HepG2 (cell line): ENCODE measurements at regions not wholly inside any gene's neighbourhood (a gene's known extent, or its start where the extent isn't known, plus 50 kb on each side); places are given as distances from the start of the nearest gene placed in this dataset.

Experiments
- ATAC-seq: fragments of 200-7000 bp; cut with Tn5 transposase; 3 replicates; pipeline ENCODE4 v1.9.1; 2020; ENCODE audit warnings: mild to moderate bottlenecking, moderate library complexity
- BruUV-seq: library from RNA; stranded (reverse); fragments of 400-500 nt; replicated peaks from 2 replicates; lab custom pipeline; 2021; lab: Mats Ljungman, UMichigan
- CTCF ChIA-PET: fragments of 300-600 bp; formaldehyde crosslinking; extraction: SDS; loops from one replicate; lab custom pipeline; 2021; ENCODE audit warnings: low total read pairs, inconsistent platforms, low intra/inter-chr PET ratio; lab: Yijun Ruan, JAX
- POLR2A ChIA-PET: fragments of 350-600 bp; sonication (Branson Sonifier 250); formaldehyde crosslinking; loops from one replicate; lab custom pipeline; 2020; ENCODE audit warnings: antibody characterized with exemption, inconsistent platforms; lab: Yijun Ruan, JAX
- DNase-seq: peaks from one replicate; pipeline ENCODE4 v3.0.0-alpha.2; 2015; ENCODE audit warnings: low spot score
- FAIRE-seq: peaks from 3 replicates; lab custom pipeline; 2011; peaks lifted over from hg19 to GRCh38; lab: Jason Lieb, UNC
- H2AFZ ChIP-seq: one replicate; pipeline ENCODE4 v1.6.1; 2011; ENCODE audit warnings: low read length, inconsistent platforms
- H3K27ac ChIP-seq: fragments of 300-600 bp; 3 replicates; pipeline ENCODE4 v1.8.0; 2011; ENCODE audit warnings: mixed run types, mild to moderate bottlenecking, mixed read lengths, low read length, inconsistent platforms; ENCODE audit not compliant: insufficient read depth; ENCODE audit errors: extremely low read length
- H3K27me3 ChIP-seq, 2 experiments: fragments of 200-600 bp in 1 of 2; 2 replicates in 1 of 2; 3 replicates in 1 of 2; pipeline versions ENCODE4 v1.6.0 to v1.8.0; 2011; ENCODE audit warnings: low read length in 2 of 2, mild to moderate bottlenecking in 2 of 2, moderate library complexity in 2 of 2, inconsistent platforms in 1 of 2; ENCODE audit not compliant: insufficient read depth in 2 of 2, control insufficient read depth in 1 of 2
- H3K36me3 ChIP-seq, 2 experiments: fragments of 200-600 bp in 1 of 2; replicated peaks in 1 of 2; 2 replicates in 1 of 2; 3 replicates in 1 of 2; pipeline versions ENCODE4 v1.5.1 to v1.8.0; 2011; ENCODE audit warnings: low read length in 2 of 2, inconsistent platforms in 1 of 2; ENCODE audit not compliant: insufficient read depth in 2 of 2, control insufficient read depth in 1 of 2
- H3K4me1 ChIP-seq: 2 replicates; pipeline ENCODE4 v1.5.1; 2012; ENCODE audit warnings: low read length, inconsistent platforms; ENCODE audit not compliant: insufficient read depth
- H3K4me2 ChIP-seq: 2 replicates; pipeline ENCODE4 v1.6.0; 2011; ENCODE audit warnings: low read depth, low read length, inconsistent platforms
- H3K4me3 ChIP-seq, 3 experiments: fragments of 200-600 bp in 1 of 3; sonication (generic), shearing (Covaris generic) in 1 of 3; replicated peaks in 1 of 3; 2 replicates each; pipeline ENCODE4 v1.5.1; 2011 to 2016; ENCODE audit warnings: low read length in 3 of 3, inconsistent platforms in 2 of 3, low read depth in 2 of 3, mild to moderate bottlenecking in 2 of 3, control low read depth in 1 of 3, mixed read lengths in 1 of 3; ENCODE audit not compliant: insufficient read depth in 1 of 3
- H3K79me2 ChIP-seq: one replicate; pipeline ENCODE4 v1.6.1; 2011; ENCODE audit warnings: low read length, inconsistent platforms; ENCODE audit not compliant: insufficient read depth
- H3K9ac ChIP-seq: 2 replicates; pipeline ENCODE4 v1.6.0; 2011; ENCODE audit warnings: mild to moderate bottlenecking, low read depth, low read length, inconsistent platforms; ENCODE audit not compliant: insufficient read depth
- H3K9me3 ChIP-seq: 2 replicates; pipeline ENCODE4 v1.5.1; 2012; ENCODE audit warnings: mild to moderate bottlenecking, low read length
- H4K20me1 ChIP-seq: 2 replicates; pipeline ENCODE4 v1.6.0; 2011; ENCODE audit warnings: inconsistent platforms, mild to moderate bottlenecking, low read length, moderate library complexity; ENCODE audit not compliant: insufficient read depth
- AGO2 ChIP-seq: fragments of 200-400 bp; formaldehyde crosslinking; optimal IDR thresholded peaks from 2 replicates; pipeline ENCODE3; 2017; ENCODE audit warnings: mild to moderate bottlenecking, low read depth, low read length, moderate library complexity
- AHR ChIP-seq: IDR thresholded peaks from 2 replicates; pipeline ENCODE4 v1.6.1; 2018; ENCODE audit warnings: missing genetic modification reagents, missing compliant biosample characterization
- HMG20A ChIP-seq: IDR thresholded peaks from 2 replicates; pipeline ENCODE4 v1.6.1; 2016; ENCODE audit warnings: borderline replicate concordance
- PHF8 ChIP-seq: sonication (generic); formaldehyde crosslinking; IDR thresholded peaks from 2 replicates; pipeline ENCODE4 v1.5.0; 2020; ENCODE audit warnings: missing genetic modification reagents
- SRY ChIP-seq: sonication (generic); formaldehyde crosslinking; IDR thresholded peaks from 2 replicates; pipeline ENCODE4 v1.8.0; 2022; ENCODE audit warnings: mild to moderate bottlenecking, missing genetic modification reagents
- ZFP1 ChIP-seq: IDR thresholded peaks from 2 replicates; pipeline ENCODE4 v1.6.1; 2016
- ZNF317 ChIP-seq: sonication (generic); formaldehyde crosslinking; IDR thresholded peaks from 2 replicates; pipeline ENCODE4 v1.5.0; 2020; ENCODE audit warnings: mild to moderate bottlenecking, missing genetic modification reagents
- ZNF34 ChIP-seq: sonication (generic); formaldehyde crosslinking; IDR thresholded peaks from 2 replicates; pipeline ENCODE4 v1.4.0; 2020; ENCODE audit warnings: mild to moderate bottlenecking, missing genetic modification reagents, borderline replicate concordance
- ZNF343 ChIP-seq: sonication (generic); formaldehyde crosslinking; IDR thresholded peaks from 2 replicates; pipeline ENCODE4 v1.4.0; 2020; ENCODE audit warnings: mild to moderate bottlenecking, missing genetic modification reagents
- ZNF598 ChIP-seq: sonication (generic); formaldehyde crosslinking; IDR thresholded peaks from 2 replicates; pipeline ENCODE4 v1.5.1; 2020; ENCODE audit warnings: mild to moderate bottlenecking, missing genetic modification reagents, borderline replicate concordance
- WGBS: methylation state at CpG from one replicate; pipeline ENCODE4 v1.1.6; 2017; ENCODE audit warnings: low lambda C conversion rate; 5-methylcytosine and 5-hydroxymethylcytosine counted together
- in situ Hi-C: cut with HindIII; loops from 2 replicates; pipeline ENCODE4 v1.10.0; 2017; ENCODE audit warnings: low pct_unique_long_range_greater_than_20kb; ENCODE audit not compliant: extremely low pct_ligation_motif_present
- intact Hi-C: fragments of 100-400 bp; cut with micrococcal nuclease; formaldehyde crosslinking; loops from one replicate; pipeline ENCODE4 v1.10.0; 2022; ENCODE audit not compliant: unreplicated experiment
- TF ChIP-seq, protein P1 (sequence below): sonication (generic); formaldehyde crosslinking; IDR thresholded peaks from 2 replicates; pipeline ENCODE4 v1.5.0; 2020; ENCODE audit warnings: missing genetic modification reagents, mild to moderate bottlenecking, borderline replicate concordance
- TF ChIP-seq, protein P2 (sequence below): sonication (generic); formaldehyde crosslinking; IDR thresholded peaks from 2 replicates; pipeline ENCODE4 v1.4.0; 2020; ENCODE audit warnings: low read depth, missing genetic modification reagents
- TF ChIP-seq, protein P3 (sequence below), 2 experiments: IDR thresholded peaks; 2 replicates each; pipeline ENCODE4 v1.6.1; 2011 to 2012; ENCODE audit warnings: low read length in 2 of 2, borderline replicate concordance in 1 of 2, low read depth in 1 of 2, mild to moderate bottlenecking in 1 of 2, moderate library complexity in 1 of 2
- TF ChIP-seq, protein P4 (sequence below), 2 experiments: sonication (generic) in 1 of 2; formaldehyde crosslinking in 1 of 2; IDR thresholded peaks; 2 replicates each; pipeline versions ENCODE4 v1.4.0 to v1.6.1; 2018 to 2020; ENCODE audit warnings: missing genetic modification reagents in 2 of 2, borderline replicate concordance in 1 of 2, low read depth in 1 of 2, mild to moderate bottlenecking in 1 of 2, missing biosample characterization in 1 of 2

DNA sequence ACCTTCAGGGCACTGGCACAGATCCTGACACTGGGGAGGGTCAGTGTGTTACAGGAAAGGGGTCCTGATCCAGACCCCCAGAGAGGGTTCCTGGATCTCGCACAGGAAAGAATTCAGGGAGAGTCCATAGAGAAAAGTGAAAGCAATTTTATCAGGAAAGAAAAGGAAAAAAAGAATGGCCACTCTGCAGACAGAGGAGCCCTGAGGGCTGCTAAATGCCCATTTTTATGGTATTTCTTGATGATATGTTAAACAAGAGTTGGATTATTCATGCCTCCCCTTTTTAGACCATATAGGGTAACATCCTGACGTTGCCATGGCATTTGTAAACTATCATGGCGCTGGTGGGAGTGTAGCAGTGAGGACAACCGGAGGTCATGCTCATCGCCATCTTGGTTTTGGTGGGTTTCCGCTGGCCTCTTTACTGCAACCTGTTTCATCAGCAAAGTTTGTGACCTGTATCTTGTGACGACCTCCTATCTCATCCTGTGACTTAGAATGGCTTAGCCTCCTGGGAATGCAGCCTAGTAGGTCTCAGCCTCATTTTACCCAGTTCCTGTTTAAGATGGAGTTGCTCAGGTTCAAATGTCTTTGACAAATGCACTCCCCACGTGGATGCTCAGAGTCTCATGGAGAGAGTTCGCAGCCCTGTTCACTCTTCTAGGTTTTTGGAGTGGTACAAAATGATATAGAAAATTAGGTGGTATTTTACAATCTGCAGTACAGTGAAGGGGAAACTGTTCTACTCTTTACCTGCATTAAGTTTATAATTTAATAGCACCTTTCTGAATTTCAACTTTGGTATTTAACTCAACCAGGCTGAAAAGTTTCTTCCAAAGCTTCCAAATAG lies 1363.7 kb upstream of the TMEM132C start:
- POLR2A ChIA-PET, result no interaction called here
- H3K27me3 ChIP-seq, result no peaks in the 10 kb centered on the region
- CTCF ChIA-PET, result no interaction called here
- no peak for ATAC-seq
- WGBS, result 7% methylated on average over 6 of the region's 9 CpGs
- H2AFZ ChIP-seq, result no peak overlapping the region
- intact Hi-C loops, result no loop called here
- no TSS peak for BruUV-seq
- H3K79me2 ChIP-seq, result no peaks in the 10 kb centered on the region
- H3K36me3 ChIP-seq, result no peaks in the 10 kb centered on the region
- peaks cover 54% of the 10 kb centered on the region for H3K9me3 ChIP-seq
- H3K27ac ChIP-seq, result no peak overlapping the region
- H3K4me2 ChIP-seq, result no peak overlapping the region
- H3K9ac ChIP-seq, result no peak overlapping the region
- no peaks in the 10 kb centered on the region for H4K20me1 ChIP-seq
- FAIRE-seq, result no peak
- no peak overlapping the region for H3K4me3 ChIP-seq
- no peaks in the 10 kb centered on the region for H3K4me1 ChIP-seq
- no peak for DNase-seq
- in situ Hi-C loops, result no loop called here
- TF ChIP-seq, protein P1, sequence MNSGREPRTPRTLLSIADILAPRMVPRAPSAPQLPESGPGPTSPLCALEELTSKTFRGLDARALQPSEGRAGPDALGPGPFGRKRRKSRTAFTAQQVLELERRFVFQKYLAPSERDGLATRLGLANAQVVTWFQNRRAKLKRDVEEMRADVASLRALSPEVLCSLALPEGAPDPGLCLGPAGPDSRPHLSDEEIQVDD, result no peak
- no peak for TF ChIP-seq HMG20A
- TF ChIP-seq ZNF317 (CRISPR knock-in tag), result no peak
- TF ChIP-seq AGO2, result no peak
- no peak for TF ChIP-seq ZNF343
- TF ChIP-seq ZNF34 (CRISPR knock-in tag), result no peak
- TF ChIP-seq ZNF598, result no peak
- TF ChIP-seq AHR, result no peak
- TF ChIP-seq, protein P2, sequence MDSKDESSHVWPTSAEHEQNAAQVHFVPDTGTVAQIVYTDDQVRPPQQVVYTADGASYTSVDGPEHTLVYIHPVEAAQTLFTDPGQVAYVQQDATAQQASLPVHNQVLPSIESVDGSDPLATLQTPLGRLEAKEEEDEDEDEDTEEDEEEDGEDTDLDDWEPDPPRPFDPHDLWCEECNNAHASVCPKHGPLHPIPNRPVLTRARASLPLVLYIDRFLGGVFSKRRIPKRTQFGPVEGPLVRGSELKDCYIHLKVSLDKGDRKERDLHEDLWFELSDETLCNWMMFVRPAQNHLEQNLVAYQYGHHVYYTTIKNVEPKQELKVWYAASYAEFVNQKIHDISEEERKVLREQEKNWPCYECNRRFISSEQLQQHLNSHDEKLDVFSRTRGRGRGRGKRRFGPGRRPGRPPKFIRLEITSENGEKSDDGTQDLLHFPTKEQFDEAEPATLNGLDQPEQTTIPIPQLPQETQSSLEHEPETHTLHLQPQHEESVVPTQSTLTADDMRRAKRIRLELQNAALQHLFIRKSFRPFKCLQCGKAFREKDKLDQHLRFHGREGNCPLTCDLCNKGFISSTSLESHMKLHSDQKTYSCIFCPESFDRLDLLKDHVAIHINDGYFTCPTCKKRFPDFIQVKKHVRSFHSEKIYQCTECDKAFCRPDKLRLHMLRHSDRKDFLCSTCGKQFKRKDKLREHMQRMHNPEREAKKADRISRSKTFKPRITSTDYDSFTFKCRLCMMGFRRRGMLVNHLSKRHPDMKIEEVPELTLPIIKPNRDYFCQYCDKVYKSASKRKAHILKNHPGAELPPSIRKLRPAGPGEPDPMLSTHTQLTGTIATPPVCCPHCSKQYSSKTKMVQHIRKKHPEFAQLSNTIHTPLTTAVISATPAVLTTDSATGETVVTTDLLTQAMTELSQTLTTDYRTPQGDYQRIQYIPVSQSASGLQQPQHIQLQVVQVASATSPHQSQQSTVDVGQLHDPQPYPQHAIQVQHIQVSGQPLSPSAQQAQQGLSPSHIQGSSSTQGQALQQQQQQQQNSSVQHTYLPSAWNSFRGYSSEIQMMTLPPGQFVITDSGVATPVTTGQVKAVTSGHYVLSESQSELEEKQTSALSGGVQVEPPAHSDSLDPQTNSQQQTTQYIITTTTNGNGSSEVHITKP, result no peak
- no peak for TF ChIP-seq SRY (CRISPR knock-in tag)
- TF ChIP-seq, protein P3, sequence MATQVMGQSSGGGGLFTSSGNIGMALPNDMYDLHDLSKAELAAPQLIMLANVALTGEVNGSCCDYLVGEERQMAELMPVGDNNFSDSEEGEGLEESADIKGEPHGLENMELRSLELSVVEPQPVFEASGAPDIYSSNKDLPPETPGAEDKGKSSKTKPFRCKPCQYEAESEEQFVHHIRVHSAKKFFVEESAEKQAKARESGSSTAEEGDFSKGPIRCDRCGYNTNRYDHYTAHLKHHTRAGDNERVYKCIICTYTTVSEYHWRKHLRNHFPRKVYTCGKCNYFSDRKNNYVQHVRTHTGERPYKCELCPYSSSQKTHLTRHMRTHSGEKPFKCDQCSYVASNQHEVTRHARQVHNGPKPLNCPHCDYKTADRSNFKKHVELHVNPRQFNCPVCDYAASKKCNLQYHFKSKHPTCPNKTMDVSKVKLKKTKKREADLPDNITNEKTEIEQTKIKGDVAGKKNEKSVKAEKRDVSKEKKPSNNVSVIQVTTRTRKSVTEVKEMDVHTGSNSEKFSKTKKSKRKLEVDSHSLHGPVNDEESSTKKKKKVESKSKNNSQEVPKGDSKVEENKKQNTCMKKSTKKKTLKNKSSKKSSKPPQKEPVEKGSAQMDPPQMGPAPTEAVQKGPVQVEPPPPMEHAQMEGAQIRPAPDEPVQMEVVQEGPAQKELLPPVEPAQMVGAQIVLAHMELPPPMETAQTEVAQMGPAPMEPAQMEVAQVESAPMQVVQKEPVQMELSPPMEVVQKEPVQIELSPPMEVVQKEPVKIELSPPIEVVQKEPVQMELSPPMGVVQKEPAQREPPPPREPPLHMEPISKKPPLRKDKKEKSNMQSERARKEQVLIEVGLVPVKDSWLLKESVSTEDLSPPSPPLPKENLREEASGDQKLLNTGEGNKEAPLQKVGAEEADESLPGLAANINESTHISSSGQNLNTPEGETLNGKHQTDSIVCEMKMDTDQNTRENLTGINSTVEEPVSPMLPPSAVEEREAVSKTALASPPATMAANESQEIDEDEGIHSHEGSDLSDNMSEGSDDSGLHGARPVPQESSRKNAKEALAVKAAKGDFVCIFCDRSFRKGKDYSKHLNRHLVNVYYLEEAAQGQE (IDR thresholded peaks at IDR 0.05; ENCODE audit: borderline replicate concordance in 1 of 2, low read depth in 1 of 2, low read length in 2 of 2), result no peak
- TF ChIP-seq, protein P4, sequence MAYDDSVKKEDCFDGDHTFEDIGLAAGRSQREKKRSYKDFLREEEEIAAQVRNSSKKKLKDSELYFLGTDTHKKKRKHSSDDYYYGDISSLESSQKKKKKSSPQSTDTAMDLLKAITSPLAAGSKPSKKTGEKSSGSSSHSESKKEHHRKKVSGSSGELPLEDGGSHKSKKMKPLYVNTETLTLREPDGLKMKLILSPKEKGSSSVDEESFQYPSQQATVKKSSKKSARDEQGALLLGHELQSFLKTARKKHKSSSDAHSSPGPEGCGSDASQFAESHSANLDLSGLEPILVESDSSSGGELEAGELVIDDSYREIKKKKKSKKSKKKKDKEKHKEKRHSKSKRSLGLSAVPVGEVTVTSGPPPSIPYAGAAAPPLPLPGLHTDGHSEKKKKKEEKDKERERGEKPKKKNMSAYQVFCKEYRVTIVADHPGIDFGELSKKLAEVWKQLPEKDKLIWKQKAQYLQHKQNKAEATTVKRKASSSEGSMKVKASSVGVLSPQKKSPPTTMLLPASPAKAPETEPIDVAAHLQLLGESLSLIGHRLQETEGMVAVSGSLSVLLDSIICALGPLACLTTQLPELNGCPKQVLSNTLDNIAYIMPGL (CRISPR knock-in tag; IDR thresholded peaks at IDR 0.05; ENCODE audit: borderline replicate concordance in 1 of 2, low read depth in 1 of 2), result no peak
- no peak for TF ChIP-seq ZFP1
- TF ChIP-seq PHF8 (CRISPR knock-in tag), result no peak
